Ishikawa (cell line): ENCODE measurements at regions not wholly inside any gene's neighbourhood (a gene's known extent, or its start where the extent isn't known, plus 50 kb on each side); places are given as distances from the start of the nearest gene placed in this dataset.

ENCODE experiments used
- CEBPB ChIP-seq: IDR thresholded peaks from 2 replicates; pipeline ENCODE4 v1.6.1; 2012
- EP300 ChIP-seq: IDR thresholded peaks from 2 replicates; pipeline ENCODE4 v1.6.1; 2012; ENCODE audit warnings: borderline replicate concordance
- FOXM1 ChIP-seq: IDR thresholded peaks from 2 replicates; pipeline ENCODE4 v1.6.1; 2012; ENCODE audit warnings: low read depth, borderline replicate concordance
- RAD21 ChIP-seq: IDR thresholded peaks from 2 replicates; pipeline ENCODE4 v1.6.1; 2012; ENCODE audit warnings: low read depth
- YY1 ChIP-seq: IDR thresholded peaks from 2 replicates; pipeline ENCODE4 v1.6.1; 2012; ENCODE audit warnings: low read depth
- ZBTB7A ChIP-seq: IDR thresholded peaks from 2 replicates; pipeline ENCODE4 v1.6.1; 2012; ENCODE audit warnings: low read depth
- TF ChIP-seq, protein P1 (sequence below): IDR thresholded peaks from 2 replicates; pipeline ENCODE4 v1.6.1; 2012

- no peak for TF ChIP-seq CEBPB
- TF ChIP-seq, protein P1, sequence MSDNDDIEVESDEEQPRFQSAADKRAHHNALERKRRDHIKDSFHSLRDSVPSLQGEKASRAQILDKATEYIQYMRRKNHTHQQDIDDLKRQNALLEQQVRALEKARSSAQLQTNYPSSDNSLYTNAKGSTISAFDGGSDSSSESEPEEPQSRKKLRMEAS: no peak
- TF ChIP-seq YY1: no peak
- TF ChIP-seq EP300: no peak
- no peak for TF ChIP-seq FOXM1
- no peak for TF ChIP-seq ZBTB7A
- TF ChIP-seq RAD21: no peak
These were observed 244.9 kb upstream of the MCTP2 start for GRCh38 chr15:93986400-93986984.
